GM10266 (cell line): ENCODE measurements at regions not wholly inside any gene's neighbourhood (a gene's known extent, or its start where the extent isn't known, plus 50 kb on each side); places are given as distances from the start of the nearest gene placed in this dataset.
"Not testable (repeated sequence)": the region's sequence is repeated elsewhere in the genome, so short reads cannot be mapped to it uniquely, and the experiment has no call there.

Experiments used
- DNase-seq: peaks from one replicate; pipeline ENCODE4 v3.0.0; 2012; ENCODE audit errors: extremely low spot score
- TF ChIP-seq, protein P1 (sequence below): IDR thresholded peaks from 2 replicates; pipeline ENCODE4 v1.5.1; 2012; ENCODE audit warnings: mild to moderate bottlenecking, low read depth; ENCODE audit not compliant: control insufficient read depth, insufficient read depth; ENCODE audit errors: missing control alignments

DNA sequence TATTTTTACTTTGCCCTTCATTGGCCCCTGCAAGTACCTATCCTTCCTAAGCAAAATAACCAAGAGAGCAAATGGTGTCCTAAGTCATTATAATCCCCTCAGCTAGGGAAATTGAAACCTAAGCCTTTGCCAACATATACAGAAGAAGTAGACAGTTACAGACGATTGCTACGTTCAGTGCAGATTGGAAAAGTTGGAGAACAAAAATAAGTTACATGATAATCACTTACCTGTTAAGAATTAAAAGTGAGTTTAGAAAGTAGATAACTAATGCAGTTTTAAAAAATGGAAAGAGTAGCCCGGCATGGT lies 244.8 kb downstream of the MPDZ start:
- no peak for DNase-seq
- TF ChIP-seq, protein P1, sequence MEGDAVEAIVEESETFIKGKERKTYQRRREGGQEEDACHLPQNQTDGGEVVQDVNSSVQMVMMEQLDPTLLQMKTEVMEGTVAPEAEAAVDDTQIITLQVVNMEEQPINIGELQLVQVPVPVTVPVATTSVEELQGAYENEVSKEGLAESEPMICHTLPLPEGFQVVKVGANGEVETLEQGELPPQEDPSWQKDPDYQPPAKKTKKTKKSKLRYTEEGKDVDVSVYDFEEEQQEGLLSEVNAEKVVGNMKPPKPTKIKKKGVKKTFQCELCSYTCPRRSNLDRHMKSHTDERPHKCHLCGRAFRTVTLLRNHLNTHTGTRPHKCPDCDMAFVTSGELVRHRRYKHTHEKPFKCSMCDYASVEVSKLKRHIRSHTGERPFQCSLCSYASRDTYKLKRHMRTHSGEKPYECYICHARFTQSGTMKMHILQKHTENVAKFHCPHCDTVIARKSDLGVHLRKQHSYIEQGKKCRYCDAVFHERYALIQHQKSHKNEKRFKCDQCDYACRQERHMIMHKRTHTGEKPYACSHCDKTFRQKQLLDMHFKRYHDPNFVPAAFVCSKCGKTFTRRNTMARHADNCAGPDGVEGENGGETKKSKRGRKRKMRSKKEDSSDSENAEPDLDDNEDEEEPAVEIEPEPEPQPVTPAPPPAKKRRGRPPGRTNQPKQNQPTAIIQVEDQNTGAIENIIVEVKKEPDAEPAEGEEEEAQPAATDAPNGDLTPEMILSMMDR, result no peak

DNA sequence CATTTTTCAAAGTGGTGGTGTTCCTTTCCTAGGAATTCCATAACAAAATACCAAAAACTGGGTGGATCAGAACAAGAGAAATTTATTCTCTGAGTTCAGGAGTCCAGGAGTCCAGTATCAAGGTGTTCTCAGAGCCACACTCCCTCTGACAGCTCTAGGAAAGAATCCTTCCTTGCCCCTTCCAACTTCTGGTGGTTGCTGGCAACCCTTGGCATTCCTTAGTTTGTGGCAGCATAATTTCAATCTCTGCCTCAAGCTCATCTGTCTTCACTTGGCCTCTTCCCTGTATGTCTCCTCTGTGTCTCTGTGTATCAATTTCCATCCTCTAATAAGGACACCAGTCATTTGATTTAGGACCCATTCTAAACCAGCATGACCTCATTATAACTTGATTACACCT lies 243.7 kb downstream of the MPDZ start:
- TF ChIP-seq, protein P1, result no peak
- DNase-seq, result no peak

DNA sequence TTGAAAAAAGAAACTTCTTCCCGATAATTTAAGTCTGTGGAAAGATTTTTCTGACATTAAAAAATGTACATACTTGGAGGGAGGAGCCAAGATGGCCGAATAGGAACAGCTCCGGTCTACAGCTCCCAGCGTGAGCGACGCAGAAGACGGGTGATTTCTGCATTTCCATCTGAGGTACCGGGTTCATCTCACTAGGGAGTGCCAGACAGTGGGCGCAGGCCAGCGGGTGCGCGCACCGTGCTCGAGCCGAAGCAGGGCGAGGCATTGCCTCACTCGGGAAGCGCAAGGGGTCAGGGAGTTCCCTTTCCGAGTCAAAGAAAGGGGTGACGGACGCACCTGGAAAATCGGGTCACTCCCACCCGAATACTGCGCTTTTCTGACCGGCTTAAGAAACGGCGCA lies 241.7 kb downstream of the MPDZ start:
- not testable (repeated sequence) for DNase-seq

DNA sequence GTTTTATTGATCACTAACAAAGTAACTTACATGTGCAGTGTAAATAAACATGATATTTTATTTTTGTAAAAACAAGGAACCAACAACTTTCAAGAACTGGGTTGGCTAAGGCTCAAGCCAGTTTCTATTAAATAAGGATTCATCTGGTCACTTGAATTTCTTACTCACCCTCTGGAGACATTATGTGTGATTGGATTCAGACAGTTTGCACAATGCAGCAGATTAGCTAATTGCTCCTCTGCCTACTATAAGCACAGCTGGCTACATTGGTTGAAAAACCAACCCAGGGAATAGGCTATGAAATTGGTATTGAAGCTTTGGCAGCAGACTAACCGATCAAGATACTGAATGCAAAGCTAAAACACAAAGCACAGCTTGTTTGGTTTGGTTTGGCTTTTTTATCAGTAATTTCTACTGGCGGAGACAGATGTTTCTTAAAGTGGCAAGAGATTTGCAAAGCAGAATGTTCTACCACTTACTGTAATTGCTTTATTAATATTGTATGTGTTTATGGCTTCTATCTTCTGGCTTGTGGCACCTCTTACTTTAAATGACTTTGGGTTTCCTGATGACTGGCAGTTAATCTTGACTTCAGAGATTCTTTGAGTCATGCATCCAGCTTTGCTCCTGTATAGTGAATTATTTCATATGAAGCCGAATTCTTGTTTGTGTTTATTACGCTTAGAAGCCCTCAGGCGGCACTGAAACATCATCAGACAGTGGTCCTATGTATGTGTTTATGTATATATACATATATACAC lies 231.5 kb downstream of the MPDZ start:
- TF ChIP-seq, protein P1, result no peak
- DNase-seq, result no peak

DNA sequence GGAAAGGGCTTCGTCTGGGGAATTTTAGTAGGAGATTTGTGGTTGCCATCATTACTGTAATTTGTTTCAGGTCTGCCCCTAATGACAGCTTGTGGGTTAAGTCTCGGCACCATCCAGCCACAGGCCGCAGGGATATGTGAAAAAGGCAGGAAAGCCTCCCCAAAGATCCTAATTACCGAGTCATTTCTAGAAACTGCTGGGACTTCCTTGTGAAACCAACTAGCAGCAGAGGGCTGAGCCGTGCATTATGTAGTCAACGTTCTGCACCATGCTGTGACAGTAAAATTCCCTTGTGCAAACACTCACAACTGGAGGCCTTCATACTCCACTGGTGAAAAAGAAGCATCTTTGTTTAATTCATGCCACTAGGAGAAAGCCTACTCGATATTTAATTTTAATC lies 230.3 kb downstream of the MPDZ start:
- TF ChIP-seq, protein P1, result no peak
- no peak for DNase-seq

DNA sequence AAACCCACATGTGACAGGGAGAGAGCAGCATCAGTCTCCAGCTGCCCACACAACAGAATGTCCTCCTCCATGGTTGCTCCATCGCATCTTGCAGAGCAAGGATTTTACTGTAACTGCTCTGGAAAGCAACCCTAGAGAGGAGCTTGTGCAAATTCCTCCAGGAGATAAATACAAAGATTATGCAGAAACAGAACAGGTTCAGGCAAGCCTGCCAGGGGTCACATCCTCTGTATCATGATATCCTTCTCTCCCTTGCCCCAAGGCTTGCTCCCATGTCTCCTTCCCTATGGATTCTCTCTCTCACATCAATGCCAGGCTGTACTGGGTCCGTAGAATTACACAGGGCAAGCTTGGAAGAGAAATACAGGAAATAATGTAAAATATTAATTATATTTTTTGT lies 226.0 kb downstream of the MPDZ start:
- TF ChIP-seq, protein P1, result no peak
- DNase-seq, result no peak

DNA sequence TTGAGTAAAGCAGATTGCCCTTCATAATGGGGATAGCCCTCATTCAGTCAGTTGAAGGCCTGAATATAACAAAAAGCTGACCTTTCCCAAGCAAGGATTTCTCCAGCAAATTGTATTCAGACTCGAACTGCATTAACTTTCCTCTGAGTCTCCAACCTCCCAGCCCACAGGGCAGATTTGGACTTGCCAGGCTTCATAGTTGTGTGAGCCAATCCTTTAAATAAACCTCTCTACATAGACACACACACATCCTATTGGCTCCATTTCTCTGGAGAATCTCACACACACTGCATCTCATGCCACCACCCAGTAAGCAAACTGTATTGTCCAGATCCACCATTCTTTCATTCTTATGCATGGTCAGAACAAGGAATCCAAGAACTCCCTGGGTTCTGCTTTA lies 225.1 kb downstream of the MPDZ start:
- TF ChIP-seq, protein P1, result no peak
- no peak for DNase-seq
